Kidney epithelial cell (primary cell): ENCODE measurements at regions not wholly inside any gene's neighbourhood (a gene's known extent, or its start where the extent isn't known, plus 50 kb on each side); places are given as distances from the start of the nearest gene placed in this dataset.

ENCODE experiments used
- DNase-seq: peaks from one replicate; pipeline ENCODE4 v3.0.0-alpha.2; 2010; ENCODE audit warnings: low read depth
- H3K27me3 ChIP-seq: 2 replicates; pipeline ENCODE4 v1.6.0; 2011; ENCODE audit warnings: low read length; ENCODE audit not compliant: control insufficient read depth, insufficient read depth
- H3K36me3 ChIP-seq: 2 replicates; pipeline ENCODE4 v1.5.1; 2011; ENCODE audit warnings: low read length; ENCODE audit not compliant: control insufficient read depth, insufficient read depth
- H3K4me3 ChIP-seq: 2 replicates; pipeline ENCODE4 v1.5.1; 2011; ENCODE audit warnings: low read depth, mild to moderate bottlenecking, control low read depth, low read length
- CTCF ChIP-seq: IDR thresholded peaks from 2 replicates; pipeline ENCODE4 v1.5.1; 2011; ENCODE audit warnings: mild to moderate bottlenecking, moderate library complexity, low read length, control low read depth, inconsistent platforms; ENCODE audit not compliant: insufficient read depth, poor library complexity, severe bottlenecking

DNA sequence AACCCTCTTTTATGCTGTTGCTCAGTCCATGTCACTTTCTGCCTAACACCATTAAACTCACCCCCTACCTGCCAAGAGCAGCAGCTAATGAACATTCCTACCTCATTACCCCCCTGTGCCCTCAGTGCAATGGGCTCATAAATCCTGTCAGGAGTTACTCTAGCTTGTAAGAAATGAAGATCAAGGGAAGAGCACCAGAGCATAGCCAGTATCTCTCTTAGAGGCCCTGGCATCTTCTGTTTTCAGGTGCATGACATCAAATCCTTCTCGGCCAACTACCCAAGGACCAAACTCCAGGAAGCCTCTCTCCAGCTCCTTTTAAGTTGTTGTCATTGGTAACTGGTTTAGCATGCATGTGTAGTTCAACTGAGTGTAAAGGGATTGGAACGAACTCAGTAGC lies 75.1 kb downstream of the FOXI2 start:
- no peaks in the 10 kb centered on the region for H3K36me3 ChIP-seq
- DNase-seq, result no peak
- no peak for TF ChIP-seq CTCF
- no peaks in the 10 kb centered on the region for H3K27me3 ChIP-seq
- no peak overlapping the region for H3K4me3 ChIP-seq

DNA sequence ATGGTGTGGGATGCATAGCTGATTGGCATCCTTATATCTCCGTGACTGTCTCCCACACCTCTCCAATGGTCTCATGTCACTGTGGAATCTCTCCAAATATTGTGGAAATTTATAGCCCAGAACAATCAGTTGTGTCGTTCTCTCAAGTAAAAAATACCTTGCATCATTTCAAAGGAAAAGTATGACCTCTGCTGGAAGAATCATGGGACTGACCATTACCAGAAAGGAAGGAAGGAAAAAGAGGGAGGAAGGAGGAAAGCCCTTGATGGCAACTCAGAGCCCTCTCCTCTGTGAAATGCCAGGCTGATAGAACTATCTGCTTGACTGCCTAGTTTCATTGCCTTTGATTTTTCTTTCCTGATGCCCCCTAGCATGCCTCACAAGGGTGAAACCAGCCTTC lies 76.3 kb downstream of the FOXI2 start:
- DNase-seq, result no peak
- peak; percentile 30 for TF ChIP-seq CTCF

DNA sequence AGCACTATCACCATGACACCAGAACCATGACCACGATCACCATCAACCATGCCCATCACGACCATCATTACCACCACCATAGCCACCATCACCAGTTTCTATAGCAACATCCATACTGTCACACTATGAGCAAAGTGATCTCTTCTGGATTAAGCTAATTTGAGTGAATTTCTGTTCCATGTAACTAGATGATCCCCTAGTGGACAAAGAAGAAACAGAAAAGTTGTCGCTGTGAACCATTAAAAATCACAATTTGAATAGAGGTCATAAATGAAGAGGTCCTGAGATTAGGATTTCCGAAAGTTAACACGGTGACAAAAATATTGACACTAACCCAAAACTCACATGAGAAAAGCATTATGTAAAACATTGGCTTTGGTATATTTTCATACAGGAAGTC lies 77.6 kb downstream of the CLRN3 start:
- H3K27me3 ChIP-seq, result no peaks in the 10 kb centered on the region
- H3K4me3 ChIP-seq, result no peak overlapping the region
- H3K36me3 ChIP-seq, result no peaks in the 10 kb centered on the region
- no peak for DNase-seq
- peak; percentile 11 for TF ChIP-seq CTCF

More for the DNA sequence above, 76.3 kb downstream of the FOXI2 start:
- H3K27me3 ChIP-seq, result no peaks in the 10 kb centered on the region
- H3K4me3 ChIP-seq, result no peak overlapping the region
- no peaks in the 10 kb centered on the region for H3K36me3 ChIP-seq

- DNase-seq, result no peak
- no peaks in the 10 kb centered on the region for H3K36me3 ChIP-seq
- no peaks in the 10 kb centered on the region for H3K27me3 ChIP-seq
- no peak overlapping the region for H3K4me3 ChIP-seq
- TF ChIP-seq CTCF, result no peak
Measured at GRCh38 chr10:127824826-127825225, 67.9 kb downstream of the CLRN3 start.

DNA sequence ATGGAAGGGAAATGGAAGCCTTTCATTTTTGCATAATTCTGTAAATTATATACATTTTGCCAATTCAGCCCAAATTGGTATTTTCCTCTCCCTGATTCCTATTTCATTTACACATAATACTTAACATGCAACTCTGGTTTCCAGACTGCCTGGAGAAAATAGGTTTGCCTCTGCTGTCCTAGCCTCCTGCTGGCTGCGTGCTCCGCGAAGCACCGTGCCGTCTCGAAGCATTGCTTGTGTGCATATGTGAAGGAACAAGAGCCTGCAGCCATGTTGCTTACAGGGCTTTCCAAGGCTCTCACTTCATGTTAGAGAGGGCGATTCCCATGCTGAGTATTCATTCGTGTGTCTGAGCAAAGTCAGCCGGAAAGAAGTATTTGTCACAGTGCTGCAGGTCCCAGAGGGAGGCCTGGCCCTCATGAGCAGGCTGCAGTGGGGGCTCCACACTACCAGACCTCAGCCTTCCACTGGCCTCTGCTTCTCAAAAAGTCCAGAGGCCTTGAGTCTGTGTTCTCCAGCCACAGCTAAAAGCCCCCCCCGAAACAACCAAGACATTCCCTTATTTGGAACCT lies 66.5 kb downstream of the CLRN3 start:
- Histone ChIP-seq H3K27me3 (no peaks in the 10 kb centered on the region), H3K36me3 (no peaks in the 10 kb centered on the region), H3K4me3 (no peak overlapping the region)
- no peak for DNase-seq
- TF ChIP-seq CTCF, result no peak
